Astrocyte (in vitro differentiated cells and primary cell): ENCODE measurements at regions not wholly inside any gene's neighbourhood (a gene's known extent, or its start where the extent isn't known, plus 50 kb on each side); places are given as distances from the start of the nearest gene placed in this dataset.

ENCODE experiments used
- EZH2 ChIP-seq: IDR thresholded peaks from 2 replicates; pipeline ENCODE4 v1.6.1; 2012; ENCODE audit warnings: mild to moderate bottlenecking, low read length, inconsistent platforms; ENCODE audit not compliant: insufficient read depth
- TF ChIP-seq, protein P1 (sequence below): IDR thresholded peaks from 2 replicates; pipeline ENCODE4 v1.5.1; 2011; ENCODE audit warnings: low read depth, mild to moderate bottlenecking, inconsistent platforms, low read length, moderate library complexity; ENCODE audit not compliant: insufficient read depth

DNA sequence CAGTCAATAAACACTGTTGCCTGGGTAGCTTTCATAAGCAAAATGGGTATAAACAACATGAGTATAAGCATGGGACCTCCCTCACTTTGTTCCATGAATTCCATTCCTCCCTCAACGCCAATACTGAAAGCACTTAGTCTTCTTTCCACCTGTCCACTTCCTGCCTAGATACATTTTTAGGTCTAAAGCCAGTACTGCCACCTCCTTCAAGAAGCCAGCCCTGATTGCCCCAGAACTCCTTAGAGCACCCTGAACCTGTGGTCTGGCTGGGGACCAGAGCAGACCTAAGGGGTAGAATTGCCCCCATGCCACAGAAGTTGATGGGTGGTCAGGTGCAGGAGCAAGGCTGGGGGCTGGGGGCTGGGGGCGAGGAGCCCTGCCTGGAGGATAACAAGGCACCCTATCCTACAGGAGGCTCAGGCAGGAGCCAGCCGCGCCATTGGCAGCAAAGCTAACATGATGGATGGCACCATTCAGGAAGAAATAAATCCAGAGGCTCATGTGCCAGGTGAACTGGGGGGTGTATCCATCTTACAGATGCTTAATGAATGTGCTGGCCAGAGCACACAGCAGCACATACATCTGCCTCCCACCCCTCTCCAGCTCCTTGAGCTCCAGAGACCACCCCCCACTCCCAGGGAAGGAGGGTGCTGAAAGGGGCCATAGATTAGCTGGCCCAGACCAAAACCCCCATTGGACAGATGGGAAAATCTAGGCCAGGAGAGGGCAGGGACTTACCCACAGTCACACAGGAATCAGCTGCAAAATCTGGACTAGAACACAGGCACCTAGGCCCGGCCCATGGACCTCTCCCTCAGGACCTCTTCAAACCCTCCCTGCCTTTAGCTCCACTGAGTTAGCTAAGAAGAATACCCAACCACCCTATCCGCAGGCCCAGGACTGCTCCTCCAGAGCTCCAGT, 113.8 kb upstream of the LINGO1 start:
- TF ChIP-seq, protein P1, sequence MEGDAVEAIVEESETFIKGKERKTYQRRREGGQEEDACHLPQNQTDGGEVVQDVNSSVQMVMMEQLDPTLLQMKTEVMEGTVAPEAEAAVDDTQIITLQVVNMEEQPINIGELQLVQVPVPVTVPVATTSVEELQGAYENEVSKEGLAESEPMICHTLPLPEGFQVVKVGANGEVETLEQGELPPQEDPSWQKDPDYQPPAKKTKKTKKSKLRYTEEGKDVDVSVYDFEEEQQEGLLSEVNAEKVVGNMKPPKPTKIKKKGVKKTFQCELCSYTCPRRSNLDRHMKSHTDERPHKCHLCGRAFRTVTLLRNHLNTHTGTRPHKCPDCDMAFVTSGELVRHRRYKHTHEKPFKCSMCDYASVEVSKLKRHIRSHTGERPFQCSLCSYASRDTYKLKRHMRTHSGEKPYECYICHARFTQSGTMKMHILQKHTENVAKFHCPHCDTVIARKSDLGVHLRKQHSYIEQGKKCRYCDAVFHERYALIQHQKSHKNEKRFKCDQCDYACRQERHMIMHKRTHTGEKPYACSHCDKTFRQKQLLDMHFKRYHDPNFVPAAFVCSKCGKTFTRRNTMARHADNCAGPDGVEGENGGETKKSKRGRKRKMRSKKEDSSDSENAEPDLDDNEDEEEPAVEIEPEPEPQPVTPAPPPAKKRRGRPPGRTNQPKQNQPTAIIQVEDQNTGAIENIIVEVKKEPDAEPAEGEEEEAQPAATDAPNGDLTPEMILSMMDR: no peak
- TF ChIP-seq EZH2: no peak
